Kidney (tissue), 13 donors: ENCODE measurements at regions not wholly inside any gene's neighbourhood (a gene's known extent, or its start where the extent isn't known, plus 50 kb on each side); places are given as distances from the start of the nearest gene placed in this dataset.

ENCODE experiments used
- DNase-seq, 5 donors: peaks; one replicate each; pipeline ENCODE4 v3.0.0-alpha.2; 2013 to 2020
- FAIRE-seq: peaks from 2 replicates; lab custom pipeline; 2012; peaks lifted over from hg19 to GRCh38; lab: Jason Lieb, UNC
- H3K27ac ChIP-seq, 2 donors: one replicate each; pipeline ENCODE4 v1.7.0; 2013; ENCODE audit warnings: low read depth in 2 of 2, low read length in 2 of 2, inconsistent platforms in 1 of 2
- H3K27me3 ChIP-seq: one replicate; pipeline ENCODE4 v1.7.1; 2013; ENCODE audit warnings: low read length, inconsistent platforms; ENCODE audit not compliant: control insufficient read depth, insufficient read depth
- H3K36me3 ChIP-seq, 3 donors: one replicate each; pipeline versions ENCODE4 v1.7.0 to v1.7.1; 2013; ENCODE audit warnings: low read length in 3 of 3, control low read depth in 1 of 3, inconsistent platforms in 1 of 3; ENCODE audit not compliant: insufficient read depth in 3 of 3, control insufficient read depth in 2 of 3
- H3K4me1 ChIP-seq, 3 donors: one replicate each; pipeline versions ENCODE4 v1.7.0 to v1.7.1; 2013; ENCODE audit warnings: low read length in 3 of 3, inconsistent platforms in 1 of 3, low read depth in 1 of 3; ENCODE audit not compliant: control insufficient read depth in 2 of 3, insufficient read depth in 2 of 3
- H3K4me3 ChIP-seq, 3 donors: one replicate each; pipeline versions ENCODE4 v1.7.0 to v1.8.1; 2013; ENCODE audit warnings: low read length in 3 of 3, control low read depth in 1 of 3, inconsistent platforms in 1 of 3
- H3K9ac ChIP-seq, 3 donors: one replicate each; pipeline versions ENCODE4 v1.7.0 to v1.7.1; 2013; ENCODE audit warnings: low read length in 3 of 3, control low read depth in 1 of 3, inconsistent platforms in 1 of 3
- H3K9me3 ChIP-seq, 3 donors: one replicate each; pipeline versions ENCODE4 v1.7.0 to v1.7.1; 2013; ENCODE audit warnings: low read length in 3 of 3, control low read depth in 1 of 3, inconsistent platforms in 1 of 3; ENCODE audit not compliant: control insufficient read depth in 2 of 3, insufficient read depth in 1 of 3
- CTCF ChIP-seq: IDR thresholded peaks from 3 replicates; pipeline ENCODE4 v1.5.1; 2012; ENCODE audit warnings: mild to moderate bottlenecking, moderate library complexity, borderline replicate concordance; ENCODE audit not compliant: insufficient read depth; ENCODE audit errors: extremely low read depth
- intact Hi-C: fragments of 100-400 bp; cut with DNase I; formaldehyde crosslinking; loops from one replicate; pipeline ENCODE4 v1.11.1; 2022
- donor health status: control.
- donor health status: control.
- donor health status: control.
- donor health status: control.
- donor health status: control.
- donor health status: DM: yes; HTN: yes; CAD: no.
- donor health status: Normal renal cell carcinoma (clear cell type).

GRCh38 chr16:65218348-65218747 lies 96.5 kb upstream of the CDH11 start:
- intact Hi-C loops: no loop called here
- DNase-seq (no peak), FAIRE-seq (no peak)
- H3K9ac ChIP-seq: no peak overlapping the region
- no peaks in the 10 kb centered on the region for H3K4me1 ChIP-seq
- no peaks in the 10 kb centered on the region for H3K27me3 ChIP-seq
- no peaks in the 10 kb centered on the region for H3K9me3 ChIP-seq
- no peak overlapping the region for H3K27ac ChIP-seq
- H3K36me3 ChIP-seq: no peaks in the 10 kb centered on the region
- no peak for TF ChIP-seq CTCF
- no peak overlapping the region for H3K4me3 ChIP-seq

- intact Hi-C loops: no loop called here
- Histone ChIP-seq H3K36me3 (no peaks in the 10 kb centered on the region), H3K4me1 (no peaks in the 10 kb centered on the region), H3K27me3 (no peaks in the 10 kb centered on the region), H3K9me3 (no peaks in the 10 kb centered on the region), H3K27ac (no peak overlapping the region), H3K9ac (no peak overlapping the region), H3K4me3 (no peak overlapping the region)
- no peak for TF ChIP-seq CTCF
- no peak for FAIRE-seq
- no peak for DNase-seq
Observed at GRCh38 chr16:65213866-65214595, 92.2 kb upstream of the CDH11 start.

GRCh38 chr16:65212791-65213190 lies 90.9 kb upstream of the CDH11 start:
- Histone ChIP-seq H3K4me1 (no peaks in the 10 kb centered on the region), H3K9me3 (no peaks in the 10 kb centered on the region), H3K9ac (no peak overlapping the region), H3K27me3 (no peaks in the 10 kb centered on the region), H3K4me3 (no peak overlapping the region), H3K36me3 (no peaks in the 10 kb centered on the region), H3K27ac (no peak overlapping the region)
- no peak for DNase-seq
- intact Hi-C loops: no loop called here
- TF ChIP-seq CTCF: no peak
- no peak for FAIRE-seq

- no peaks in the 10 kb centered on the region for H3K9me3 ChIP-seq
- no peaks in the 10 kb centered on the region for H3K27me3 ChIP-seq
- intact Hi-C loops: no loop called here
- H3K36me3 ChIP-seq: no peaks in the 10 kb centered on the region
- H3K9ac ChIP-seq: no peak overlapping the region
- H3K4me3 ChIP-seq: no peak overlapping the region
- no peak overlapping the region for H3K27ac ChIP-seq
- DNase-seq: no peak
- no peak for TF ChIP-seq CTCF
- no peak for FAIRE-seq
- no peaks in the 10 kb centered on the region for H3K4me1 ChIP-seq
Observed at GRCh38 chr16:65212240-65212639, 90.4 kb upstream of the CDH11 start.
